Activated CD4-positive, alpha-beta T cell treated with anti-CD3 and anti-CD28 coated beads, Interleukin-2, amount 50 U/mL, for 4 hours (primary cell): ENCODE measurements at regions not wholly inside any gene's neighbourhood (a gene's known extent, or its start where the extent isn't known, plus 50 kb on each side); places are given as distances from the start of the nearest gene placed in this dataset.
"Not testable (repeated sequence)": the region's sequence is repeated elsewhere in the genome, so short reads cannot be mapped to it uniquely, and the experiment has no call there.

ENCODE experiments used
- DNase-seq, 2 experiments: peaks; one replicate each; pipeline ENCODE4 v3.0.0-alpha.2; 2020

GRCh38 chr14:106714446-106715428, 1188.4 kb downstream of the TMEM121 start:
- DNase-seq: not testable (repeated sequence)

GRCh38 chr14:106717544-106717943, 1191.2 kb downstream of the TMEM121 start:
- not testable (repeated sequence) for DNase-seq

GRCh38 chr14:106719880-106720279, 1193.5 kb downstream of the TMEM121 start:
- not testable (repeated sequence) for DNase-seq

DNA sequence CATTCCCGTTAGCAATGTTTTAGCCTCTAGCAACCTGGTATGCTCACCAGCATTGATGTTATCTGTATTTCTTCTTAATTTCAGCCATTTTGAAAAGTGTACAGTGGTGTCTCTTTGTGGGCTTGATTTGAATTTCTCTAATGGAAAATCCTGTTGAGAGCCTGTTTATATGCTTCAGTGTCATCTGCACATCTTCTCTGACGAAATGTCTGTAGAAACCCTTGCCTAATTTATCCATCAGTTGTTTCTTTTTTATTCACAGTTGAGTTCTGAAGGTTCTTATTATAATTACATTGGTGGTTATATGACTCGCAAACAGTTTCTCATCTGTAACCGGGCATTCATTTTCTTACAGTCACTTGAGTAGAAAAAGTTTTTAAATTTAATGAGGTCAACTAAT, 1195.5 kb downstream of the TMEM121 start:
- not testable (repeated sequence) for DNase-seq

DNA sequence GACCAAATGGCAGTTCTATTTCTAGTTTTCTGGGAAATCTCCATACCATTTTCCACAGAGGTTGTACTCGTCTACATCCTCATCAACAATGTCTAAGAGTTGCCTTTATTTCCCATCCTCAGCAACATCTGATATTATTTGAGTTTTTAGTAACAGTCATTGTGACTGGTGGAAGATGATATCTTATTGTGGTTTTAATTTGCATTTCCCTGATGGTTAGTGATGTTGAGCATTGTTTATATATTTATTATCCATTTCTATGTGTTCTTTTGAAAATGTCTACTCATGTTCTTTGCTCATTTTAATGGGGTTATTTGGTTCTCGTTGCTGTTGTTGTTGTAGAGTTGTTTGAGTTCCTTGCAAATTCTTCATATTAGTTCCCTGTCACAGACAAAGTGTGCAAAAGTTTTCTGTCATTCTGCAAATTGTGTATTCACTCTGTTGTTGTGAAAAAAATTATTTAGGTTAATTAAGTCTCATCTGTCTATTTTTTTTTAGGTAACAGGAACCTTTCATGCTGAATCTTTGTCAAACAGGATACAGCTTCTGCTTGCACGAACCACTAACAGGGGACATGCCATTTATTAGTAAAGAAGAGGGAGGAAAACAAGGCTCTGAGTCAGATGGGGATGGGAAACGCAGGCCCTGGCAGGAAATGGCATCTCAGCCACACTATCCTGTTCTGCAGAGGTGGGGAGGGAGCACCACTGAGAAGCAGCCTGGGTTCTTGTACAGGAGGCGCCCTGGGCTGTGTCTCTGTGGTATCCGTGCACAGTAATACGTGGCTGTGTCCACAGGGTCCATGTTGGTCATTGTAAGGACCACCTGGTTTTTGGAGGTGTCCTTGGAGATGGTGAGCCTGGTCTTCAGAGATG, 1196.7 kb downstream of the TMEM121 start:
- DNase-seq: not testable (repeated sequence)

DNA sequence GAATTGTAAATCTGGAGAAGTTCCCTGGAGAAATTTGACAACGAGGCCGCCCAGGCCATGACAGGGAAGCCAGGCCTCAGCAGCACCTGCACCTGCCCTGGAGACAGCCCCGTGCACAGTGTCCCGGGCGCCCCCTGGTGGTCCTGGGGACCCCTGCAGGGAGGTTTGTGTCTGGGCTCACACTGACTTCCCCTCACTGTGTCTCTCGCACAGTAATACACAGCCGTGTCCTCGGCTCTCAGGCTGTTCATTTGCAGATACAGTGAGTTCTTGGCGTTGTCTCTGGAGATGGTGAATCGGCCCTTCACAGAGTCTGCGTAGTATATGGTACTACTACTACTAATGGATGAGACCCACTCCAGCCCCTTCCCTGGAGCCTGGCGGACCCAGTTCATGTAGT, 1201.6 kb downstream of the TMEM121 start:
- not testable (repeated sequence) for DNase-seq

DNA sequence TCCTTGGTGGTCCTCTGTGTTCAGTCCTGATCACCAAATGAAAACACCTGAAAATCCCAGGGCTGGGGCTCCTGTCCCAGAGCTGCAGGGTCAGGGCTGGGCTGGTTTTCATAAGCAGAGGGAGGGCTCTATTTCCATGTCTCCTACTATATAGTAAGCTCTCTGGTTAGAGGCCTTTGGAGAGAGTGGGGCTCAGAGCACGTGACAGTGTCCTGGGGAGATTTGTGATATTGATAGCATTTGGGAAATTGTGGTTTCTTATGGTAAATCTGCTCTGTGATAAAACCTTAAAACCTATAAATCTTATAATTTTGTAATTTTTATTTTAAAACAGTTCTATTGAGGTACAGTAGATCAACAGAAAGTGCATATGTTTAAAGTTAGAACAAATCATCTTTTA, 1202.2 kb downstream of the TMEM121 start:
- DNase-seq: no peak

- no peak for DNase-seq
These were observed 1203.2 kb downstream of the TMEM121 start for GRCh38 chr14:106729551-106729950.

- no peak for DNase-seq
These were observed 1207.4 kb downstream of the TMEM121 start for GRCh38 chr14:106733771-106734170.

- DNase-seq: no peak
These were observed 1210.6 kb downstream of the TMEM121 start for GRCh38 chr14:106737021-106737420.

GRCh38 chr14:106738075-106738474, 1211.7 kb downstream of the TMEM121 start:
- no peak for DNase-seq

- not testable (repeated sequence) for DNase-seq
These were observed 1212.3 kb downstream of the TMEM121 start for GRCh38 chr14:106738598-106739258.

DNA sequence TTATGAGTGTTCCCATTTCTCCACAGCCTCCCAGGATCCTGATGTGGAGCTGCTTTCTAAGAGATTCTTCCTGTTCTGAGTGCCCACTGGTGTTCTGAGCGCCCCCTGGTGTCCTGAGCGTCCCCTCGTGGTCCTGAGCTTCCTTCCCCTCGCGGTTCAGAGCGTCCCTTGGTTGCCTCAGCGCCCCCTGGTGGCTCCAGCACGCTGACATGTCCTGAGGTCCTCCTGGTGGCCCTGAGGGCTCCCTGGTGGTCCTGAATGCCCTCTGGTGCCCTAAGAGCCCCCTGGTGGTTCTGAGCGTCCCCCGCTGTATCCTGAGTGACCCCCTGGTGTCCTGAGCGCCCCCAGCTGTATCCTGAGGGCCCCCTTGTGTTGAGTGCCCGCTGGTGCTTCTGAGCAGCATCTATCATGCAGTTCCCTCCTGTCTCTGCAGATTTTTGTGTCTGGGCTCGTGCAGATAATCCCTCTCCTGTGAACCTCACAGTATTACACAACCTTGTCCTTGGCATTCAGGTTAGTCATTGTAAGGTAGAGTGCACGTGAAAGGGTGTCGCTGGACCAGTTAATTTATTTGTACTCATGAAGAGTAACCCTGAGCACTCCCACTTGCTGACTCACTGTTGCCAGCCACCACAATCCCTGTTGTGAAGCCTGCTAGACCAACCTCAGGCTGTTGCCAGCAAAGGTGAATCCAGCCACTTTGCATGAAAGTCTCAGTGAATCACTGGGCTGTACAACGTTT, 1214.9 kb downstream of the TMEM121 start:
- not testable (repeated sequence) for DNase-seq

DNA sequence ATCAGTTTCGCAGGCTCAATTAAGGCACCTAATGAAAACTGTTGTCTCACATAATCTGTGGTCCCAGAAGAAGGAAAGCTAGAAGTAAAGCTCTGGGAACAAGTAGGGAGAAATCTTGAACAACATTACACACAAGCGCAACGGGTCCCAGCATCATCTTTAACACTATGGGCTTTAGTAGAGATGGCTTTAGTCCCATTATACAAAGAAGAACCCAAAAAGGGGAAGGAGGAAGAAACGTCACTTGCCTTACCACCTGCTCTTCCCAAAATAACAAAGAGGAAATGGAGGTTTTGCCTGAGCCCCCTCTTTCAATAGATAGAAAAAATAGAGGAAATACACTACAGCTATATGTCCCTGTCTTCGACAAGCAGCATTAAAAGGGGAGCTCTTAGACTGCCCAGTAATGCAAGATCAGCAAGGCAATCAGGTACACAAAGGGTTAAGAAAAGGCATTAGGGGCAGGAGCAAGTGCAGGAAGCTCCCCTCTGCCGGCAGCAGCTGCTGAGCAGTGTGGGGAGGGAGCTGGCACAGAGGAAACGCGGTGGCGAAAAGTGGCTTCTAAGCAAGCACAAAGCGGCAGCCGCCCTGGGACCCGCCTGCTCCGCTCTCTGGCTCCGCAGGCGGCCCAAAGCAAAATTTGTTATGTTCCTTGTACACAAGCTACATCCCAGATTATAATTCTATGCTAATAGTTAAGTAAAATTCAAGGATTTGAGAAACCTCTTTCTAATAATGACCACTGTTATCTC, 1218.8 kb downstream of the TMEM121 start:
- not testable (repeated sequence) for DNase-seq

DNA sequence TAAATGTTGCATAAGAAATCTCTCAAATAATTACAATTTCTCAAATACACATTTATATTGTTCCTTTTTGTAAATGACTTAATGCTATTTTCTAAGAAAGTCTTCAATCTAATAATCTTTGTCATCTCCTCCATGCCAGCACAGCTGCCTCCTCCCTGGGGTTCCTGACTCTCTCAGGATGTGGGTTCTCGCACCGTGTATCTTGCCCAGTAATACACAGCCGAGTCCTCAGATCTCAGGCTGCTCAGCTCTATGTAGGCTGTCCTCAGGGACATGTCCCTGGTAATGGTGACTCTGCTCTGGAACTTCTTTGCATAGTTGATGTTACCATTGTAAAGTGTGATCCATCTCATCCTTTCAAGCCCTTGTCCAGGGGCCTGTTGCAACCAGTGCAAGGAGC, 1223.7 kb downstream of the TMEM121 start:
- not testable (repeated sequence) for DNase-seq

DNA sequence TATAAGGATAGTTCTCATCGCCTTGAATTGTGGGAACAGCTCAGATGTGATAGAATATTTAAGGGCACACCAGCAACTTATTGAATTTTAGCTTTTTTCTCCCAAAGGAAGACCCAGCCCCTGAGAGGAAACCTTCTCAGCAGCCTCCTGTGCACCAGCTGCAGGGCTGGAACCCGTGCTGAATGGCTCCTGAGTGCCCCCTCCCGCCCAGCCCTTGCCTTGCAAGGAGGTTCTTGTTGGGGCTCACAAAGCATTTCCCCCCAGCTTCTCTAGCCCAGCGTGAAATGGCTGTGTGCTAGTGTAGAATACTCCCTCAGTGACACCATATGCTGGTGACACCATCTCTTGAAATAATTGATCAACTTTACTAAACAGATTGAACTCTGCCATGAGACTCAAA, 1227.4 kb downstream of the TMEM121 start:
- DNase-seq: not testable (repeated sequence)

GRCh38 chr14:106757444-106757843, 1231.1 kb downstream of the TMEM121 start:
- not testable (repeated sequence) for DNase-seq

- DNase-seq: not testable (repeated sequence)
These were observed 1235.8 kb downstream of the TMEM121 start for GRCh38 chr14:106761886-106762816.

- DNase-seq: not testable (repeated sequence)
These were observed 1238.6 kb downstream of the TMEM121 start for GRCh38 chr14:106764968-106765369.

- DNase-seq: no peak
These were observed 1239.8 kb downstream of the TMEM121 start for GRCh38 chr14:106766145-106766544.
